HPDE6-E6E7 (cell line): ENCODE measurements at regions not wholly inside any gene's neighbourhood (a gene's known extent, or its start where the extent isn't known, plus 50 kb on each side); places are given as distances from the start of the nearest gene placed in this dataset.
"Not testable (repeated sequence)": the region's sequence is repeated elsewhere in the genome, so short reads cannot be mapped to it uniquely, and the experiment has no call there.

ENCODE experiments used
- DNase-seq: peaks from one replicate; pipeline ENCODE4 v3.0.0; 2011; ENCODE audit warnings: missing footprints; ENCODE audit errors: extremely low spot score

- DNase-seq: no peak
Observed at GRCh38 chr10:4638099-4638498, 187.9 kb upstream of the AKR1E2 start.

- DNase-seq: no peak
Observed at GRCh38 chr10:4637657-4638056, 188.3 kb upstream of the AKR1E2 start.

GRCh38 chr10:4635883-4636282, 190.1 kb upstream of the AKR1E2 start:
- DNase-seq: no peak

- DNase-seq: no peak
Observed at GRCh38 chr10:4635388-4635787, 190.6 kb upstream of the AKR1E2 start.

- no peak for DNase-seq
Observed at GRCh38 chr10:4633776-4634175, 192.2 kb upstream of the AKR1E2 start.

GRCh38 chr10:4633186-4633585, 192.8 kb upstream of the AKR1E2 start:
- no peak for DNase-seq

- DNase-seq: no peak
Observed at GRCh38 chr10:4632757-4633156, 193.2 kb upstream of the AKR1E2 start.

GRCh38 chr10:4626919-4627318, 199.1 kb upstream of the AKR1E2 start:
- no peak for DNase-seq

GRCh38 chr10:4623757-4624420, 202.1 kb upstream of the AKR1E2 start:
- no peak for DNase-seq

- no peak for DNase-seq
Observed at GRCh38 chr10:4623200-4623599, 202.8 kb upstream of the AKR1E2 start.

GRCh38 chr10:4622384-4622783, 203.6 kb upstream of the AKR1E2 start:
- no peak for DNase-seq

- no peak for DNase-seq
Observed at GRCh38 chr10:4617589-4617988, 208.4 kb upstream of the AKR1E2 start.

GRCh38 chr10:4615042-4615441, 211.0 kb upstream of the AKR1E2 start:
- DNase-seq: no peak

GRCh38 chr10:4609251-4609650, 216.8 kb upstream of the AKR1E2 start:
- DNase-seq: no peak

GRCh38 chr10:4607681-4608080, 218.3 kb upstream of the AKR1E2 start:
- DNase-seq: no peak

- no peak for DNase-seq
Observed at GRCh38 chr10:4606856-4607636, 219.0 kb upstream of the AKR1E2 start.

- DNase-seq: no peak
Observed at GRCh38 chr10:4602764-4603491, 223.1 kb upstream of the AKR1E2 start.

- no peak for DNase-seq
Observed at GRCh38 chr10:4599471-4599870, 226.5 kb upstream of the AKR1E2 start.

GRCh38 chr10:4597898-4598297, 228.1 kb upstream of the AKR1E2 start:
- DNase-seq: not testable (repeated sequence)

GRCh38 chr10:4596951-4597350, 229.1 kb upstream of the AKR1E2 start:
- DNase-seq: no peak

- DNase-seq: no peak
Observed at GRCh38 chr10:4595719-4596319, 230.2 kb upstream of the AKR1E2 start.

- no peak for DNase-seq
Observed at GRCh38 chr10:4590807-4591206, 235.2 kb upstream of the AKR1E2 start.
